Coronary artery (tissue), 2 donors: ENCODE measurements at regions not wholly inside any gene's neighbourhood (a gene's known extent, or its start where the extent isn't known, plus 50 kb on each side); places are given as distances from the start of the nearest gene placed in this dataset.

ENCODE experiments used
- DNase-seq: peaks from one replicate; pipeline ENCODE4 v3.0.0-alpha.2; 2017; ENCODE audit warnings: low spot score
- H3K27ac ChIP-seq, 2 donors: fragments of 200-600 bp; sonication (generic); one replicate each; pipeline ENCODE4 v1.5.1; 2016 to 2019
- H3K4me3 ChIP-seq: fragments of 200-600 bp; sonication (generic); 2 replicates; pipeline ENCODE4 v1.5.1; 2016; ENCODE audit warnings: mild to moderate bottlenecking, moderate library complexity
- TF ChIP-seq, protein P1 (sequence below): fragments of 200-600 bp; sonication (generic); IDR thresholded peaks from one replicate; pipeline ENCODE4 v1.5.1; 2019; ENCODE audit warnings: antibody characterized with exemption

DNA sequence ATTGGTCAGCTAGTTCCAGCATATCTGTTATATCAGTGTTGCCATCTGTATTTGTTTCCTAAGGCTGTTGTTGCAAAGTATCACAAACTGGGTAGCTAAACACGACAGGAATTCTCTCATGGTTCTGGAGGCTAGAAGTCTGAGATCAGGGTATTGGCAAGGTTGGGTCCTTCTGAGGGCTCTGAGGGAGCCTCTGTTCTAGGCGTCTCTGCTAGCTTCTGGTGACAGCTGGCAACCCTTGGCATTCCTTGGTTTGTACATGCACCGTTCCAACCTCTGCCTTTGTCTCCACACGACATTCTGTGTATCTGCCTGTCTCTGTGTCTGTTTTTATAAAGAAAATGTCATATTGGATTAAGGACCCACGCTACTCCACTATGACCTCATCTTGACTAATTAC is 219.9 kb upstream of the NLRP1 start:
- Histone ChIP-seq H3K27ac (no peak overlapping the region), H3K4me3 (no peak overlapping the region)
- no peak for DNase-seq
- TF ChIP-seq, protein P1, sequence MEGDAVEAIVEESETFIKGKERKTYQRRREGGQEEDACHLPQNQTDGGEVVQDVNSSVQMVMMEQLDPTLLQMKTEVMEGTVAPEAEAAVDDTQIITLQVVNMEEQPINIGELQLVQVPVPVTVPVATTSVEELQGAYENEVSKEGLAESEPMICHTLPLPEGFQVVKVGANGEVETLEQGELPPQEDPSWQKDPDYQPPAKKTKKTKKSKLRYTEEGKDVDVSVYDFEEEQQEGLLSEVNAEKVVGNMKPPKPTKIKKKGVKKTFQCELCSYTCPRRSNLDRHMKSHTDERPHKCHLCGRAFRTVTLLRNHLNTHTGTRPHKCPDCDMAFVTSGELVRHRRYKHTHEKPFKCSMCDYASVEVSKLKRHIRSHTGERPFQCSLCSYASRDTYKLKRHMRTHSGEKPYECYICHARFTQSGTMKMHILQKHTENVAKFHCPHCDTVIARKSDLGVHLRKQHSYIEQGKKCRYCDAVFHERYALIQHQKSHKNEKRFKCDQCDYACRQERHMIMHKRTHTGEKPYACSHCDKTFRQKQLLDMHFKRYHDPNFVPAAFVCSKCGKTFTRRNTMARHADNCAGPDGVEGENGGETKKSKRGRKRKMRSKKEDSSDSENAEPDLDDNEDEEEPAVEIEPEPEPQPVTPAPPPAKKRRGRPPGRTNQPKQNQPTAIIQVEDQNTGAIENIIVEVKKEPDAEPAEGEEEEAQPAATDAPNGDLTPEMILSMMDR: no peak

DNA sequence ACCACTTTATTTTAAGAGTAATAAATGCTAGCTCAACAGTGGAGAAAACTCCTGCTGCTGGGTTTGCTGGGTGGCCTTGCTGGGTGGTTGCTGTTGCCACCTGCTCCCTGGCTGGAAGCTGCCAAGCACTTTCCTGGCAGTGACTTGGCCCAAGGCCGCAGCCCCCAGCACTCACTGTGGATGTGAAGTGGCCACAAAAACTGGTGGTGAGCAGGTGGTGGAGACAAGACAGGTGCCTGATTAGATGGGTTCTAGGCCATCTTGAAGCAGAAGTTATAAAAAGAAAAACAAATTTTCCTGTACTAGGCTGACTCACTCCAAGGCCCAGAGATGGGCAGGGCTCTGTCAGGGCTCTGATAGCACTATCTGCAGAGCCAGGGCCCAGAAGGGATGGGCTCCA is 224.7 kb upstream of the NLRP1 start:
- no peak for DNase-seq
- TF ChIP-seq, protein P1: no peak
- Histone ChIP-seq H3K4me3 (no peak overlapping the region), H3K27ac (no peak overlapping the region)

DNA sequence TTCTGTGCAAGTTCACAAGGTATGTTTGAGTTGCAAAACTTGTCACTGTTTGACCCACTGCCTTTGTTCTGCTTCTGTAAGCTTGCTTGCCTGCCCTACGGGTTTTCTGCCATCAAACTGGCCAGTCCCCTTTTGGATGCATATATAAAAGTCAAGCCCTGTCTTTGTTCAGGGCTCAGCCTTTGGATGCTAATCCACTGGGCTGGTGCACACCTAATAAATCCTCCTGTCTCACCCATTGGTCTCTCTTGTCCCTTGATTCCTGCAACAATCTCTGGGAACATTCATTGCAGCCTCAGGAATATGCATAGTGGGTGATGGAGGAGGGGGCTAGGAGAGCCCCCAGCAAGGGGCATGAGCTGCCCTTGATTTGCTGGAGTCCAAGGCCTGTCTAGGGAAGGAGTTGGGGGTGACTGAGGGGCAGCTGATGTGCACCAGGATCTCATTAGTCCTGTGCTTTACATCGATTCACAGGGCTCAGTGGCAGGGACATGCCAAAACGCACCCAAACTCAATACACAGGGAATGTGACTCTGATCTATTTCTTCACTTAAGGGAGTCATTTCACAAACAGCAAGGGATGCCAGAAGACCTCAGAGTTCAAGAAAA is 225.4 kb upstream of the NLRP1 start:
- H3K27ac ChIP-seq: no peak overlapping the region
- no peak overlapping the region for H3K4me3 ChIP-seq
- TF ChIP-seq, protein P1: no peak
- no peak for DNase-seq

DNA sequence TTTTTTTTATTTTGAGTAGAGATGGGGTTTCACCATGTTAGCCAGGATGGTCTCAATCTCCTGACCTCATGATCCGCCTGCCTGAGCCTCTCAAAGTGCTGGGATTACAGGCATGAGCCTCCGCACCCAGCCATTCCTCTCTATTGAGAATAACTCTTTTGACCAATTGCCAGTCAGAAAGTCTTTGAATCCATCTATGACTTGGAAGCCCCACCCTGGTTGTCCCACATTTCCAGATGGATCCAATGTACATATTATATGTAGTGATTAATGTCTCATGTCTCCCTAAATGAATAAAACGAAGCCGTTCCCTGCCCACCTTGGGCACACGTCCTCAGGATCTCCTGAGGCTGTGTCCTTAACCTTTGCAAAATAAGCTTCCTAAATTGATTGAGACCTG is 228.3 kb upstream of the NLRP1 start:
- TF ChIP-seq, protein P1: no peak
- DNase-seq: no peak
- no peak overlapping the region for H3K27ac ChIP-seq
- no peak overlapping the region for H3K4me3 ChIP-seq

DNA sequence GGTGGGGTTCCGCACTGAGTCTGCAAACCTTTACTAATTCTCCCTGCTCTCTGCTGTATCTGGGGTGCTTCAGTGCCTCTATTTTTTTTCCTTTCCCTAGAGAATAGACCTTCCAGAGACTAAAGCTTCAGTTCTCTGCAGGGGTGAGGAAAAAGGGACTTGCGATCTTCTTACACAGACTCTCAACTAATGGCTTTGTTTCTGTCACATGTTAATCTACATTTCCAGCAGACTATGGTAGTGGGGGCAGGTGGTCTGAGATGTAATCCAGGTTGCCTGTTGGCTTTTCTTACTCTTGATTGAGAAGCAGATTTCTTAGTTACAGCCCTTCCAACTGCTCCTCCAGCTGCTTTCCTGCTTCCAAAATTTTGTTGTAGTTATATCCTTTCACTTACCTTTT is 229.0 kb upstream of the NLRP1 start:
- no peak for DNase-seq
- TF ChIP-seq, protein P1: no peak
- Histone ChIP-seq H3K4me3 (no peak overlapping the region), H3K27ac (no peak overlapping the region)

DNA sequence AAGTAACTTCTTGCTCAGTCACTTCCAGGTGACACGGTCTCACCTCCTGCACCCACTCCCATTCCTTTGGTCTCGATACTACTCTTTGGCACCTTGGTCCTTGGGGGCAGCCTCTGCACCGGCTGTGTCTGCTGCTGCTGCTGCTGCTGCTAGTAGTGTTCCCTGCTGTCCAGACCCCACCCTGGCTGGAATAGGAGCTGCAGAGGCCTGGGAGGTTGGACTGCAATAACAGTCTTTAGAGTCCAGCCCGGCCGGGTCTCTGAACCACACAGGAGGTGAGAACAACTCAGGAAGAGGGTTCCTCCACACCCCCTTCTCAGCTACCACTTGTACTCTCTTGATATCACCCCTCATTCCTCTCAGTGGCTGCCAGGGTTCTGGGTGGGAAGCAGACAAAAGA is 231.1 kb upstream of the NLRP1 start:
- Histone ChIP-seq H3K27ac (no peak overlapping the region), H3K4me3 (no peak overlapping the region)
- no peak for DNase-seq
- TF ChIP-seq, protein P1: no peak

DNA sequence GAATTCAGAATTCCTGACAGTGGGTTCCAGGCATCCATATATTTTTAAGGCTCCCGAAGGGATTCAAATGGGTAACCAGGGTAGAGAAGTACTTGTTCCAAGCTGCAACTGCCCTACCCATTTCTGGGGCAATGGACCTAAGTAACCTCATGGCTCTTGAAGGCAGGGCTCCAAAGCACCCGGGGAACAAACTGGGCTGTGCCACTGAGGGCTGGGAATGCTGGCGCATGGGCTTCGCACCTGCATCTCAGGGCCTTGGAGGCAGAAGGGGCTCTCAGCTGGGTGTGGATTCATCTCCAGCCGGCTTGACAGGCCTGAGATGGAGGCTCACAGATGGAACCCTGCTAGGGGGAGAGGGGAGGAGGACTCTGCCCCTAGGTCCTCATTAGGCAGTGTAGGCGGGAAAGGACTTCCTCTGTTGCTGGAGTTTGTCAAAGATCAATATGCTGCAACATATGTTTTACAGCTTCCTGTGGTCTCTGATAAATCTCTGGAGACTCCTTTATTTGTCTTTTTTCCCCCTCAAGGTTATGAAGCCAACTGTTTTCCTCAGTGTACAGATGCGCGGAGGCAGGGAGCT is 232.3 kb upstream of the NLRP1 start:
- Histone ChIP-seq H3K4me3 (no peak overlapping the region), H3K27ac (no peak overlapping the region)
- no peak for DNase-seq
- TF ChIP-seq, protein P1: no peak
